Left lung (tissue), 4 donors: ENCODE measurements at regions not wholly inside any gene's neighbourhood (a gene's known extent, or its start where the extent isn't known, plus 50 kb on each side); places are given as distances from the start of the nearest gene placed in this dataset.

Experiments
- ATAC-seq: fragments of 200-7000 bp; cut with Tn5 transposase; one replicate; pipeline ENCODE4 v1.9.1; 2020; ENCODE audit warnings: moderate library complexity
- DNase-seq, 4 donors: peaks; one replicate each; pipeline ENCODE4 v3.0.0-alpha.2; 2013 to 2020
- H3K27ac ChIP-seq, 2 donors: fragments of 200-600 bp; sonication (generic) in 1 of 2; one replicate each; pipeline versions ENCODE4 v1.5.0 to v1.8.0; 2020 to 2021
- H3K27me3 ChIP-seq, 2 donors: fragments of 200-600 bp; sonication (generic) in 1 of 2; one replicate each; pipeline versions ENCODE4 v1.5.0 to v1.8.0; 2020 to 2021
- H3K36me3 ChIP-seq, 2 donors: fragments of 200-600 bp; sonication (generic) in 1 of 2; one replicate each; pipeline versions ENCODE4 v1.5.0 to v1.8.0; 2020 to 2021
- H3K4me1 ChIP-seq, 2 donors: fragments of 200-600 bp; one replicate each; pipeline ENCODE4 v1.8.0; 2021
- H3K4me3 ChIP-seq, 2 donors: fragments of 200-600 bp; sonication (generic) in 1 of 2; one replicate each; pipeline versions ENCODE4 v1.5.0 to v1.8.0; 2020 to 2021; ENCODE audit warnings: mild to moderate bottlenecking in 1 of 2
- H3K9me3 ChIP-seq, 2 donors: fragments of 200-600 bp; sonication (generic) in 1 of 2; one replicate each; pipeline versions ENCODE4 v1.5.0 to v1.8.0; 2020 to 2021
- intact Hi-C, 2 donors: fragments of 100-400 bp; cut with DNase I; formaldehyde crosslinking; loops; one replicate each; pipeline versions ENCODE4 v1.11.2 to v1.14.2; 2022
- TF ChIP-seq, protein P1 (sequence below), 2 donors: fragments of 200-600 bp; sonication (generic) in 1 of 2; IDR thresholded peaks; one replicate each; pipeline versions ENCODE4 v1.5.0 to v1.8.0; 2021; ENCODE audit warnings: antibody characterized with exemption in 2 of 2
- donor health status: DM: no; HTN: yes; CAD: no.
- donor health status: DM: no; HTN: no; CAD: no.

DNA sequence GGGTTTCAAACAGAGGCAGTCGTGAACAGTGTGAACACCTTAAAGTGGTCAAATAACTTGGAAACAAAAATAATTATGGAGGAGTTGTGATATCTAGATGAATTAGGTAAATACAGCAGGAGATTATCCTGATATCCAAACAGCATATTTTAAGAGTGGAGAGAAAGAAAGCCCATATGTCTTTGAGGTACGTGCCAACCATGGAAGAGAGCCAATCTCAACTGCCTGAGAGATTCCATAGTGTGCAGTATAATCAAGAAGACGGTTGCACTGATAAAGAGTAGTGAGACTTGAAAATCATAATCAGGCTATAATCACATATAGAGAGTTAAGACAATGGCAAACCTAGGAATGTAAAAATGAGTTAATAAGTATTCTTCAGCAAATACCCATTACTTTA is 472.8 kb upstream of the SLITRK5 start:
- Histone ChIP-seq H3K9me3 (no peaks in the 10 kb centered on the region), H3K4me3 (no peak overlapping the region), H3K36me3 (no peaks in the 10 kb centered on the region), H3K27me3 (no peaks in the 10 kb centered on the region), H3K4me1 (no peaks in the 10 kb centered on the region), H3K27ac (no peak overlapping the region)
- TF ChIP-seq, protein P1, sequence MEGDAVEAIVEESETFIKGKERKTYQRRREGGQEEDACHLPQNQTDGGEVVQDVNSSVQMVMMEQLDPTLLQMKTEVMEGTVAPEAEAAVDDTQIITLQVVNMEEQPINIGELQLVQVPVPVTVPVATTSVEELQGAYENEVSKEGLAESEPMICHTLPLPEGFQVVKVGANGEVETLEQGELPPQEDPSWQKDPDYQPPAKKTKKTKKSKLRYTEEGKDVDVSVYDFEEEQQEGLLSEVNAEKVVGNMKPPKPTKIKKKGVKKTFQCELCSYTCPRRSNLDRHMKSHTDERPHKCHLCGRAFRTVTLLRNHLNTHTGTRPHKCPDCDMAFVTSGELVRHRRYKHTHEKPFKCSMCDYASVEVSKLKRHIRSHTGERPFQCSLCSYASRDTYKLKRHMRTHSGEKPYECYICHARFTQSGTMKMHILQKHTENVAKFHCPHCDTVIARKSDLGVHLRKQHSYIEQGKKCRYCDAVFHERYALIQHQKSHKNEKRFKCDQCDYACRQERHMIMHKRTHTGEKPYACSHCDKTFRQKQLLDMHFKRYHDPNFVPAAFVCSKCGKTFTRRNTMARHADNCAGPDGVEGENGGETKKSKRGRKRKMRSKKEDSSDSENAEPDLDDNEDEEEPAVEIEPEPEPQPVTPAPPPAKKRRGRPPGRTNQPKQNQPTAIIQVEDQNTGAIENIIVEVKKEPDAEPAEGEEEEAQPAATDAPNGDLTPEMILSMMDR (IDR thresholded peaks at IDR 0.05) = no peak
- ATAC-seq (no peak), DNase-seq (no peak)
- intact Hi-C loops = no loop called here

DNA sequence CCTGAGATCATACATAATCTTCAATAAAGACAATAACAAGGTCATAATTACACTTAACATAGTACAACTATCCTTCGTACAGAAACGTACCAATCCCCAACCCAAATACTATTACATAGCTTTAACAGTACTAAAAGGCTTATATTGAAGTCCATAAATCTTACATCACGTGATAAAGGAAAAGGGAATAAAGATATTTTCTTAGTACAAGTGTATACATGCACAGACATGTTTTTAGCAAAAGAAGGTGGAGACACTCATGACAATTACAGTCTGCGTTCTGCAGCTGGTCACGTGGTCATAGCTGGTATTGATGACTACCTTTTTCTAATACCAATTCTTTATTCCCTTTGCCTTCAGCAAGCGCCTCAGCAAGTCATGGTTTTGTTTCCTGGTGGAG is 464.5 kb upstream of the SLITRK5 start:
- TF ChIP-seq, protein P1 (IDR thresholded peaks at IDR 0.05) = no peak
- Histone ChIP-seq H3K4me3 (no peak overlapping the region), H3K9me3 (no peaks in the 10 kb centered on the region), H3K36me3 (no peaks in the 10 kb centered on the region), H3K27me3 (no peaks in the 10 kb centered on the region), H3K27ac (no peak overlapping the region), H3K4me1 (no peaks in the 10 kb centered on the region)
- intact Hi-C loops = no loop called here
- ATAC-seq (no peak), DNase-seq (no peak)

DNA sequence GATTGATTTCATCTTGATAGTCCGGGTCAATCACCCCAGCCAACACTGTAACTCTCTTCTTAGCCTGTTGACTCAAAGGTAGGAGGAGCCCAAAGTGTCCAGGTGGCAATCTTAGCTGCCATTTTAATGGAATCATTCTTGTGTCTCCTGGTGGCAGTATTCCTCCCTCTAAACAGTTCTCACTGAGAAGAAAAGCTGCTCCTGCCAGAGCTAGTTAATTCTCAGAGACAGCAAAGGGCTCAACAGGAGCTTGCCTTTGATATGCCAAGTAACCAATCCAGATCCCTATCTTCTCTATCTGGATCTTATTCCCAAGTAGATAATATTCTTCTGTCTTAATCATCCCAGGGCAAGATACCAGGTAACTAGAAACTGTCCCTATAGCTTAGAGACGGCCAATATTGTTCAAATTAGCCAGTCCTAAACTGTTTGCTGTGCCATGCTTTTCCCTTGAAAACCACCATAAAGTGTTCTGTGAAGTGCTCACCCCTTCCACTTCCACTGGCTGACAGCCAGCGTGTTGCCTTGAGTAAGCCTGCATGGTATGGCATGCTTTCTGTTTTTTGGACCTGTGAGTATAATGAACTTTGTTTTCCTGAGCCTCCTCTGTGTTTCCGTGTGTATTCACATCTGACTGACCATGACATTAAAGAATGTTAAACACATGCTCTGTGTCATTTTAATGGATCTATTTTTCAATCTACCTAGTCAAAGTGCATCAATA is 463.7 kb upstream of the SLITRK5 start:
- H3K36me3 ChIP-seq = no peaks in the 10 kb centered on the region
- no peak overlapping the region for H3K4me3 ChIP-seq
- no peaks in the 10 kb centered on the region for H3K4me1 ChIP-seq
- no peak overlapping the region for H3K27ac ChIP-seq
- TF ChIP-seq, protein P1 (IDR thresholded peaks at IDR 0.05) = no peak
- ATAC-seq (no peak), DNase-seq (no peak)
- H3K27me3 ChIP-seq = no peaks in the 10 kb centered on the region
- intact Hi-C loops = no loop called here
- no peaks in the 10 kb centered on the region for H3K9me3 ChIP-seq

DNA sequence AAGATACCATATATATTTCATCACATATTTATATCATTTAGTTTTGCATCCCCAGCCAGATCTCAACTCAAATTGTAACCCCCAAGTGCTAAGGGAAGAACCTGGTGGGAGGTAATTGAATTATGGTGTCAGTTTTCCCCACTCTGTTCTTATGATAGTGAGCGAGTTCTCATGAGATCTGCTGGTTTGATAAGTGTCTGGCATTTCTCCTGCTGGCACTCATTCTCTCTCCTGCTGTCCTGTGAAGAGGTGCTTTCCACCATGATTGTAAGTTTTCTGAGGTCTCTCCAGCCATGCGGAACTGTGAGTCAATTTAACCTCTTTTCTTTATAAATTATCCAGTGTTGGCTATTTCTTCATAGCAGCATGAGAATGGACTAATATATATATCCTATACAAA is 462.5 kb upstream of the SLITRK5 start:
- DNase-seq = no peak
- intact Hi-C loops = no loop called here
- no peaks in the 10 kb centered on the region for H3K27me3 ChIP-seq
- no peak overlapping the region for H3K4me3 ChIP-seq
- no peaks in the 10 kb centered on the region for H3K36me3 ChIP-seq
- no peak overlapping the region for H3K27ac ChIP-seq
- no peak for ATAC-seq
- H3K9me3 ChIP-seq = no peaks in the 10 kb centered on the region
- TF ChIP-seq, protein P1 (IDR thresholded peaks at IDR 0.05) = no peak
- H3K4me1 ChIP-seq = no peaks in the 10 kb centered on the region

DNA sequence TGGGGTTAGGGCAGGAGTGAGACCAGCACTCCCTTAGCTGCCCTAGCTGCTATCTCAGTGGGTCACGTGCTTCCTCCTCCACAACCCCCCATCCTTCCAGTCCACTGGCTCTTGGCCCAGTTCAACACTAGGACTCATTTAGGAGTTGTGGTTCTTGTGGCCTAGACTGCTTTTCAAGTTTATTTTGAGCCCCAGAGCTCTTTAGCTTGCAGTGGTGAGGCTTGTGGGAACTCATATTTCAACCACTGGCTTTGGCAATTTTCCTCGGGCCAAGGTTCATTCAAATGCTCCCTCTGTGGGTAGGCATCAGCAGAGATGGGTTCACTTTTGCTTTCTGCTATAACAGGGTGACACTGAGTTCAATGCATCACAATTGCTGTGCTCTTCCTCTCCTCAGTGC is 436.2 kb upstream of the SLITRK5 start:
- H3K27me3 ChIP-seq = no peaks in the 10 kb centered on the region
- no peaks in the 10 kb centered on the region for H3K4me1 ChIP-seq
- intact Hi-C loops = no loop called here
- no peak for ATAC-seq
- TF ChIP-seq, protein P1 (IDR thresholded peaks at IDR 0.05) = no peak
- H3K9me3 ChIP-seq = peaks cover 0 to 22% of the 10 kb centered on the region in 2 donors
- H3K4me3 ChIP-seq = no peak overlapping the region
- no peak overlapping the region for H3K27ac ChIP-seq
- DNase-seq = no peak
- no peaks in the 10 kb centered on the region for H3K36me3 ChIP-seq
